Muscle of arm (tissue), 1 donor: ENCODE measurements at regions not wholly inside any gene's neighbourhood (a gene's known extent, or its start where the extent isn't known, plus 50 kb on each side); places are given as distances from the start of the nearest gene placed in this dataset.

Experiments
- DNase-seq: peaks from one replicate; pipeline ENCODE4 v3.0.0-alpha.2; 2013

DNA sequence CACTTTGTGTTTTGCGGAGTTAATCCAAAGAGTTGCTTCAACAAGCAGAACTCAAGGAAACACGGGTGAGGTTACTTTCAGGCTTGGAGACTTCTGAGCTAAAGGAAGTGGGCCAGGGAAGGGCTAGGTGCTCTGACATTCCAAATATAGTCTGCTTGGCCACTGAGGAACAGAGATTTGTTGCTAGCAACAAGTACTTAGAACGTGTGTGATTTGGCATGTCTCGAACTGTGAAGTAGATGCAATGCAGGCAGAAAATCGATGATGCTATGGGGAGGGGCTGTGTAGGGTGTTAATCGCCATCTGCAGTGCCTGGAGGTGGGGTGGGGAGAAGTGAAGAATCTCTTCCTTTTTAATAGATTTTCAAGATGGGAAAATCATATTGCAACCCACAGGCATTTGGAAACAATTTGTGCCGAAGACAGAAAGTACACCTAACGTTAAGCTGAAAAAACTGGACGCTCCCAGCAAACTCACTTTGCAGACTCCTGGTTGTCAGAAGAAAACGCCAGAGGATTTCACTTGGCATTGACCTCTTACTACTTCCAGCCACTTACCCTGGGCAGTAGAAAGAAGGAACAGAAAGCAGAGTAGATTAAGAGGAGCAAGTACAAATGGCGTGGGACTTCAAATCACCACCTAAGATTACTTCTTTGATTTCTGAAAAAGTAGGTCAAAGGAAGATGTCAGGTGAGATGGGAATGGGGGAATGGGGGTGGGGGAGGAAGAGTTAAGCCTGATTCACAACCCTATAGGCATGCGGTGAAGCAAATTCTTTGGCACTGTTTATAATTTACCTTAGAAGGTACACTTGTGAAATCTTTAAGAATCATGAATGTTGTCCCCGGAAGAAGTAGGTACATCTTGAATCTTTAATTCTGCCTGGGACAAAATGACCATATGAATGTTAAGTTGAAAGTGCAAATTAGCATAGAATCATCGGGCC lies 314.1 kb downstream of the CD83 start:
- DNase-seq, result peak; percentile 59

DNA sequence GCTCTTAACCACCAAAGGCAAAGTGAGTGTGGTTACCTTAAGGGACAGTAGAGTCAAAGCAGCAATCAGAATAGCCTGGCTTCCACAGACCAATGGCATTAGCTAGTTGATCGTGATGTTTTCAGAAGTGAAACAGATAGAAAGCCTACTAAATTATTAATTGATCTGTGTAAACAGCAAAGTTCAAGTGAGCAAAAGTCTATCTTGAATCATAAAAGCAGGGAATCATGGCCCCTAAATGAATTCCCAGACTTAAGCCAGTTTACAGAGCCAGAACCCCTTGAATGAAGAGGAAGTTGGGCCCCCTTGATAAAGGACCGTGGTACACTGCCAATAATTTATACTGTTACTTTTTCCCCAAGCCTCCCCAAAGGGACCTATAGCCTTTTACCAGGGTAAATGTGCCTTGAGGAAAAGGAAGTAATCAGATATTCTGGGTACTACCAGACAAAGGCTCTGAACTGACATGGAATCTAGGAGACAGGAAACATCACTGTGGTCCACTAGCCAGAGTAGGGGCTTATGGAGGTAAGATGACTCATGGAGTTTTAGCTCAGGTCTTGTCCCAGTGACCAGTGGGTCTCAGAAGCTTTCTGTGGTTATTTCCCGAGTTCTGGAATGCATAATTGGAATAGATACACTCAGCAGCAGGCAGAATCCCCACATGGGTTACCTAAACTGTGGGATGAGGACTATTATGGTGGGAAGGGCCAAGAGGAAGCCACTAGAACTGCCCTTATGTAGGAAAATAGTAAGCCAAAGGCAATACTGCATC lies 317.5 kb downstream of the CD83 start:
- no peak for DNase-seq

DNA sequence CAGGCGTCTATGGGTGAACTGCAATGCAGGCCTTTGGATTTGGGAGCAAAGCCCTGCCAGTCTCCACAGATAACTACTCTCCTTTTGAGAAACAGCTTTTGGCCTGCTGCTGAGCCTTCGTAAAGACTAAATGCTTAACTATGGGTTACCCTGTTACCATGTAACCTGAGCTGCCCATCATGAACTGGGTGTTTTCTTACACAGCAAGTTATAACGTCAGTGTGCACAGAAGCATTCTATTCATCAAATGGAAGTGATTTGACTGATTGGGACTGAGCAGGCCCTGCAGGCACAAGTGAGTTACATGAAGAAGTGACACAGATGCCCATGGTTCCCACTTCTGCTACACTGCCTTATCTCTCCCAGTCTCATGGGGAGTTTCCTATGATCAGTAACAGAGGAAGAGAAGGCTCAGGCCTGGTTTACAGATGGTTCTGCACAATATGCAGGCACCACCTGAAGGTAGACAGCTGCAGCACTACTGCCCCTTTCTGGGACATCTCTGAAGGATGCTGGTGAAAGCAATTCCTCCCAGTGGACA lies 319.1 kb downstream of the CD83 start:
- DNase-seq, result no peak

DNA sequence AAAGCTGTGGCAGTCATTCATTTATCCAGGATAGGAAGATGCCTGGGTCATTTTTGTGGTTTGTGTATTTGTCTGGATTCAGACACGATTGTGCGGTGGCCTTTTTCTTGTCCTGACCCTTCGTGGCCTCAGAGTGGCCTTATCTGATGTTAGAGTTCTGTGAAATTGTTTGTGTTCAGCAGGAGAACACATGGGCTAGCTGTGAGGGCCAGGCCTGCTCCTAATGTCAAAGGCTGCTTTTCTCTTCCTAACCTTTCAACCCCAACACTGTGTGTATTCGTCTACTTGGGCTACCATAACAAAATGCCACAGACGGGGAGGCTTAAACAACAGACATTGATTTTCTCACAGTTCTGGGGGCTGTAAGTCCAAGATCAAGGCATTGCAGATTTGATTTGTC lies 321.8 kb downstream of the CD83 start:
- DNase-seq, result no peak

DNA sequence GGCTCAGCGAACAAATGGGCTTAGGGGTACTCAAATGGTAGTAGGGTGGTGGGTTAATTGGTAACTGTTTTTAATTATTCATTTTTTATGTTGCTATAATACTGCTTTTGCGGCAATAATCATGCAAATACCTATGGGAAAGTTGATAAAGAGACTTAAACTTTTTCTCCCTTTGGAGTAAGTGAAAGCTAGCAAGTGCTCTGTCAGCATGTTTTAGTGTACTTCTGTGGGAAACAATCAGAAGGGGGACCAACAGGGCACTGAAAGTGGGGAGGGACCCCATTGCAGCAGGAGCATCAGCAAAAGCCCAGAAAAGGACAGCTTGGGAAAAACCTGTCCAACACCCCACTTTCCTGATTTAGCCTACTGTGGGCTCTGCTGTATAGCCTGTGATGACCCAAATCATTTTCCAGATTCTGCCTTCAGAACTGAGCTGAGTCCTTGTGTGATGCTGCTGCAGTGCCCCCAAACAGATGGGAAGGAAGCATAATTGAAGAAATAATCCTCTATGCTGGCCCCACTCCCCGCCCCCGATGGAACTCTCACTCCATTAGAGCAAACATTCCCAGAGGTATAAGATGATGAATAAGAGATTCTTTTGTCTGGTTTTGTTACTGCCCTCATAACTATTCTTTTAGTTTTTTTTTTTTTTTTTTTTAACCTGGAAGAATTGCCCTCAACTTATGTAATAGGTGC lies 322.8 kb downstream of the CD83 start:
- no peak for DNase-seq

DNA sequence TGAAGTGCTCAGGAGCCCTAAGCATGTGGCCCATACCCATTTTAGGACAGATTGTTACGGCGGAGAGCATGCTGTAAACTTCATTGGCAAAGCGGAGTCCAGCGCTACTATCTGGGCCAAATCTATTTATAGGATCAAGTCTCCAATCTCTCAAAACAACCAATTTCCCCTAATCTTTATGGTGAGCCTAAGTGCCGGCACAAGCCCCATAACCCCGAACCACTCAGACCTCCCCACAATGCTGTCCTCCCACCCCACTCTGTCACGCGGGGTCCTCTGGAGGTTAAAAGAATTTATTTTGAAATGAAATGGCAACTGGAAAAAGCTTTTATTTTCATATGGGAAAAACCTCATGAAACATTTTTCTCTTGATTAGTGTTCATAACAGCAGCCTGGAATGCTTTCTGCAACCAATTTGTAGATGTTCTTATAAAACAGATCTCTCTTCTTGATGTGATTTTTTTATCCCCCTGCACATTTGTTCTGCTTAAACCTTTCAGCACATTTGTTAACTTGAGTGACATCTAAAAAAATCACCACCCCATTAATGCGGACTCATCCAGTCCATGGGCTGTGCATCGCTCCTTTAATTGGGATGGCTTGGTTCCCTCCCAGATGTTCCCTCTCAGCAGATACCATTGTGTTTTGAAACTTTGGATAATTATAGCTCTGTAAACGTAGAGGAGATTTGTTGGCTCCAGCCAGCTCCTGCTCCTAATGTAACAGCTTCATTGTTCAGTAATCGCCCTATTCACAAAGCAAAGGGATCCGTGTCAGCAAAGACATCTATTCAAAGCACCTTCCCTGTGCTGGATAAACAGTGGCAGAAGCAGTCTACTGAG lies 323.6 kb downstream of the CD83 start:
- peak; percentile 63 for DNase-seq

DNA sequence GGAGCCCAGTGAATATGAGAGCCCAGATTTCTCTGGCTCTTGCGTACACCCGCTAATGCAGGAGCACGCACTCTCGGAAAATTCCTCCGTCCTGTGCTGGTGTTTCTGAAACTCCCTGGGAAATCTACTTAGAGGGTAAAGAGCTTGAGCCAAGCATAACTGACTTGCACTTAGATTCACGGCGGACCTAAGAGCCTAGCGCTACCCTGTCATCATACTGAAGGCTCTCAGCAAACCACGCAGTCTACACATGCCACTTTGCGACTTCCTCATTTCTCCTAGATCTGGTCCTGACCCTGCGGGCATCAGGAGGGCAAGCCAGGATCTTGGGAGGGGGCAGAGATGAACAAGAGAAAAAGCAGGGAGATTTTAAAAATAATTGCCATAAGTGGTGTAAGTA lies 324.7 kb downstream of the CD83 start:
- DNase-seq, result no peak

DNA sequence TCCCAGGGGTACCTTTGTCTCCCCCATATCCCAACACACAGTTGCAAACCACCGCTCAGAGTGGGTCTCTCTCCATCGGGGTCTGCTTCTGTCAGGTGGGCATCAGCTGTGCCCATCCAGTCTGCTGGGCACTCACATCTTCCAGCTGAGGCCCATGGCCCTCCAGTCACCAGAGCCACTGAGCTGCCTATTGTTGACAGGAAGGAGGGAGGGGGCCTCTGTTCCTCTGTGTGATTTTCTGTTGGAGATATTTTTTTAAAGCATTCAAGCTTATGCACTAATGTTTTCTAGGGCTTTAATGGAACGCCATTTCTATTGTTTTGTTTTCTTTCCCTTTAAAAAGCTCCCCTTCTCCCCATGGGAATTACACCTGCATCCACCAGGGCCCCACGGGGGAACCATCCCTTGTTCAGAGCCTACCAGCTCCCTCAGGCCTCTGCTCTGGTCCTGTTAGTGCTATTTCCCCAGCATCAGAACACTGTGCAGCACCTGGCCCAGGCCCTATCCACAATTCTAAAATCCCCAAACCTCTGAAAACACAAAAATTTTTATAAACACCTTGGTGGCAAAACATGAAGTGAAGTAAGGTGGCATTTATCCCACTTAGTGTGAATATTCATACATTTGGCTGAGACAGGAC lies 326.2 kb downstream of the CD83 start:
- DNase-seq, result no peak

DNA sequence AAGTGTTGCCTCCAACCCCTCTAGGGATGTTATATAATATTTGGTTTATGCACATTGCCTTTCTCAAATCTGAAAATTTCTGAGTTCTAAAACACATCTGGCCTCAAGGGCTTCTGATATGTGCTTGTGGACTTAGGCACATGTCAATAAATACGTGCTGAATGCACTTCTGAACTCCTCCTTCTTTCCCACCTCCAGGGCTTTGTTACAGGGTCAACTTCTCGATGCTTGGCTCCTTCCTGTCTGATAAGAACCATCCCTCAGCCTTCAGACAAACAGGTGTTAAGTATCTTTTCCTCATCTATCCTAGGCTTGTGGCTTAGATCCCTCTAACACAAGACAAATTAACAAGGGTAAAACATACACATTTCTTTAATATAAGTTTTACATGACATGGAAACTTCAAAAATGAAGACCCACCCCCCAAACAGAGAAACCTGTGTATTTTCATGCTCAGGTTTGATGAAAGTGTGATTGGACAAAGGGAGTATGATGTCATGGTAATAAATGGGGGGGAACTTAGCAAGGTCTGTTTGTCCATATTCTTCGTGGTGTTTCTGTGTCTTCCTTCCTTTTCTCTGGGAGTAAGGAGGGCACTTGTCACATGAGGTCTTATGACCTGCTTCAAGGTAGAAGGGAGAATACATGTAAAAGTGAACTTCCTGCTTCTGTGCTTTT lies 326.9 kb downstream of the CD83 start:
- DNase-seq, result no peak

DNA sequence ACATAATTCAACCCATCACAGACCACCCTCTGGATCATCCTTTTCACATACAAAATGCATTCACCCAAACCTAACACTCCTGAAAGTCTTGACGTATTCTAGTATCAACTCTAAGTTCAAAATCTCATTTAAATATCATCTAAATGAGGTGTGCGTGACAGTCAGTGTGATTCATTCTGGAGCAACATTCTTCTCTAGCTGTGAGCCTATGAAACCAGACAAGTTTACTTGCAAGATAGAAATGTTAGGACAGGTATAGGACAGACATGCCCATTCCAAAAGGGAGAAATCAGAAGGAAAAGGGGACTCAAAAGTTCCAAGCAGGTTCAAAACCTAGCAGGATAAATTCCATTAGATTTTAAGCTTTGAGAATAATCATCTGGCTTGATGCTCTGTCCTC lies 329.7 kb downstream of the CD83 start:
- no peak for DNase-seq

DNA sequence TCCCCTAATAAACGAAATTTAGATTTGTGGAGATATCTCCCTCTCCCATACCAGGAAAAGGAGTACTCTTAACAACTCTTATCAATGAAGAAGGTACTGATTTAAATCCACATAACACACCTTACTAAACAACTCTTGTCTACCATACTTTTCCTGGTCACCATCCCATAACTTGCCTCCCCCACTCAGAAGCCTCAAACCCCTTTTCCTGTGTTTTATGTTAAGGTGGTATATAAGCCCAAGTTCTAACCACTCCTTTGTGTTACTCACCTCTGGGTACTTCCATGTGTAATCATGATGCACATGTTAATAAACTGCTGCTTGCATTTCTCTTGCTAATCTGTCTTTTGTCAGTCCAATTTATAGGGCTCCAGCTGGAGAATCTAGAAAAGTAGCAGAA lies 330.7 kb downstream of the CD83 start:
- DNase-seq, result no peak

DNA sequence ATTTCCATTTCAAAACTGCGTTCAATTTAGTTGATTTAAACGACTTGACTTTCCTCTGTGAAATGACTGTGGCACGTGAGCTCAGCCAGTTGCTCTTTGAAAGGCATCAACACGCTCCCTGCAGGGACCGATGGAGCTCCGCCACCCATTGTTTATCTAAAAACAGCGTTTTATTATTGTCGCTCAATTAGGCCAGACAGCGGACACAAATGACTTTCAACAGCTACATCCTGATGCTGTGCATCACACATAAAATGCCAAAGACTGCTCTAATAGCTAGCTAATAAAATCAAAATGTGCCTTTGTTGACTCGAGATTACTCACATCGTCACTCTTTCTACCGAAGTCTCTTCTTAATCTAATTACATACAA lies 332.5 kb downstream of the CD83 start:
- no peak for DNase-seq

DNA sequence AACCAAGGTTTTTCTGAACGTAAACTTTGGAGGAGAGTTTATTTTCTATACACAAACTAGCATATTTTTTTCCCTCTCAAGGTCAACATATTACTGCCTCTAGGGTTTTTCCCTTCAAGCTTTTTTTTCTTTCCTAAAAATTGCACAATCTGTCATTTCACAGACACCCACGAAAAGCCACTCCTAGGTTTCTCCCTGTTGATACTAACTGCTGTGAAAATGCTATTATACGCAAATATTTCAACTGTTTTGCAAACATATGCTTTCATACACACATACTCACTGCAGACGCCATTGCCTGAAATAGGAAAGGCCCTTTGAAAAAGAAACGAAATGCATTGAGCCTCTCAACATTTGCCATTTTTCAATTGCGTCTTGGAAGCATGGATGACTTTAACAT lies 333.0 kb downstream of the CD83 start:
- DNase-seq, result no peak

DNA sequence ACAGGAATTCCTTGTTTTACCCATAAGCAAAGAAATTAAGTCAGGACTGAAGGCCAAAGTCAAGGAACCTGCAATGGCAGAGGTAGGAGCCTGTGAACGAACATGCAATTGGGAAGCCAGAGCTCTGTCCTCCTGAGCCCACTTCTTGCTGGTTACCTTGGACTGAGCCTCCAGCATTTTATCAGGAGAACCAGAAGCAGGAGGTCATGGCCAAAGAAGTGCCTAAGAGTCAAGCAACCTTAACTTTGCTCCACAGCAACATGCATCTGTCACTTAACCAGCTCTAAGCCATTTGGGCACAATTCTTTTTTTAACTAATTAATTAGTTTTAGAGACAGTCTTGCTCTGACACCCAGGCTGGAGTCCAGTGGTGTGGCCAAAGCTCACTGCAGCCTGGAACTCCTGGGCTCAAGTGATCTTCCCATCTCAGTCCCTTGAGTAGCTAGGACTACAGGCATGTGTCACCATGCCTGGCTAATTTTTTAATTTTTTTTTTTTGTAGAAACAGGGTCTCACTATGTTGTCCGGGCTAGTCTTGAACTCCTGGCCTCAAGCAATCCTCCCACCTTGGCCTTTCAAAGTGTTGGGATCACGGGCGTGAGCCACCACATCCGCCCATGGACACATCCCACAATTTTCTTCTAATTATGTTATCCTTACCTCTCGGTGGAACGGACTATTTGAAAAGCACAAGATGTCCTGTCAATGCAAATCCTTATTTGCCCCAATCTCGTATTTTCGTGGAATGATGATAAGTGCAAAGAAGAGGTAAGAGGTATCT lies 334.2 kb downstream of the CD83 start:
- DNase-seq, result no peak

DNA sequence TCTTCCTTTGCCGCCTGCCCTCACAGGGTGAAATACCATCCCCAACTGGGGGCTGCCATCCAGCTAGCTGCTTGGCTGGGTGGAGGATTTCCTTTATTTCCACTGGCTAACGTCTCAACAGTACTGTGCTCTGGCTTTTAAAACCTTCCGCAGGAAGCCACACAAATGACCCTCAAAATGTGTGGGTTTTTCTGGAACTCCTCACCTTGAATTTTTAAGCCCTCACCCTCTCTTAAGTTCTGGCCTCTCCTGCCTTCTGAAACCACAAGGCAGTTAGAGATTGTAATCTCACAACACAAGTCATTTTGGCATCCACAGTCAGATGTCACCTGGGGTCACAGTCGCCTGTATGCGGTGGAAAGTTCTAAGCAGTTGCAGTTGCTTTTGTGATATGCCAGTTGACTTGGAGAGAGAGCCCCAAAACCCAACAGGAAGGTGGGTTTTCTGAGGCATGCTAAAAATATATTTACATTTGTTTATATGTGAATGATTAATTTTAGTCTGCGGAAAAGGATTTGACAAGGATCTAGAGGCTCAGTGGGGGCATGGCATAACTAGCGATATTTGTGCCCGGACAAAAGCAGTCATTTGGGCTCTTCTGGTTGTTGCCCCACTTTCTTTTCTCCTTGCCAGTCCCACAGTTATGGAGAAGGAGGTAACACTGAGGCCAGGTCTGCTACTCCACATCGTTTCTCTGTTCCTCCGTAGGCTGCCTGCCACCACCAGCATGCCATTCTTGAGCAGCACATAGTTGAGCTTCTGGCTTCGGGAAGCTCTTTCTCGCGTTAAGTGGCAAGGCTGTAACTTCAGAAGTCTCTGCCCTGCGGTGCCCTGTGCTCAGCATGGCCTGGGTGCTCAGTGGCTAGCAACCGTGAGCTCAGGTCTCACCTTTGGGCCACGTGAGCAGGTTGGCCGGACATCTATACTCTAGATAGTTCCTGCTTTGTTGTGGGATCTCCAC lies 335.3 kb downstream of the CD83 start:
- DNase-seq, result no peak

DNA sequence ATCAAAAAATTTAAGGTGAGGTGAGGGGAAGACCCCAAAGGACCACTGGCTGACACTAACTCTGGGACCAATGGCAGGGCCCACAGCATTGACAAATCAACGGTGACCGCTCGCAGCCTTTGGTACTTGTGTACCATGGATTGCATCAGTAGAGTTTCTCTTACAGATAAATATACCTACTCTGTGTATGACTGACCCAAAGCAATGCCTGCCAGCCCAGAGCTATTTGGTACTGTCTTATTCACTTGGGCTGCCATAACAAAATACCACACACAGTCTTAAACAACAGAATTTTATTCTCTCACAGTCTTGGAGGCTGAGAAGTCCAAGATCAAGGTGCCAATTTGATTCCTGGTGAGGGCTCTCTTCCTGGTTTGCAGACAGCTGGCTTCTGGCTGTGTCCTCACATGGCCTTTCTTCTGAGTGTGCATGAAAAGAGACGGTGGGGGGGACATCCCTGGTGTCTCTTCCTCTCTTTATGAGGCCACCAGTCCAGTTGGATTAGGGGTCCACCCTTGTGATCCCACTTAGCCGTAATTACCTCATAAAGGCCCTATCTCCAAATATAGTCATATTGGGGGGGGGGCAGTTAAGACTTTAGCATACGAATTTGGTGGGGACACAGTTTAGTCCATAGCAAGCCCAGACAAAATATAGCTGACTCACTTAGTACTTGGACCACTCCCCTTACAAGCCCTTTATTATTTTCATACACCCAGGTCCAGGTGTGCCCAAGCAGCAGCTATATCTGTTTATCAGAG lies 336.3 kb downstream of the CD83 start:
- no peak for DNase-seq

DNA sequence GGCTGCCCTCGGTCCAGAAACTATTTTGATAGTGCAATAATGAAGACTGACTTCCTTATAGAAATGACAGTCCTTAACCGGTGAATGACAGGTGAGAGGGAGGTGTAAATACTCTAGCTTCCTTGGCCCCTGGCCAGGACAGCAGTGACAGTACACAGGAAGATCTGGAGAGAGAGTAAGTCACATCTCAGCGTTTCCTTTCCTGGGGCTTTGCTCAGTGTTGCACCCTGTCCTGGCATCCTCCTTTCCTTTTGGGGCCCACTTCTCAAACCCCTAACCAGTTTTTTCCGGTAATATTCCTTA lies 336.9 kb downstream of the CD83 start:
- DNase-seq, result no peak

DNA sequence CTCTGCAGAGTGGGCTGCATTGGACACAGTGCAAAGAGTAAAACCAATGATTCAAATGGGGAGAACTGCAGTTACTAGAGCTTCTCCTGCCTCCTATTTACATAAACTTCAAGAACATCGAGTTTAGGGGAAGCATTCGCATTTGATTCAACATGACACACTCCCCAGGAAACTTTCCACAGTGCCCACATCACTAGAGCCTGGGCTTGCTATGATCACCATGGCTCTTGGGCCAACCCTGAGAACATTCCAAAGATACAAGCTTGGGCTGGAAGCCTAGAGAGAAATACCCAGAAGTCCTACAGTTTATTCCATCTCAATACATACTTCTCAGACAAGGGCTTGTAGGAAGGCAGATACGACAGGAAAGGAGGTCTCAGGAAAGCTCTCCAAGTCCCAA lies 337.9 kb downstream of the CD83 start:
- no peak for DNase-seq
